ENCODE measurements at regions not wholly inside any gene's neighbourhood (a gene's known extent, or its start where the extent isn't known, plus 50 kb on each side); places are given as distances from the start of the nearest gene placed in this dataset.

DNA sequence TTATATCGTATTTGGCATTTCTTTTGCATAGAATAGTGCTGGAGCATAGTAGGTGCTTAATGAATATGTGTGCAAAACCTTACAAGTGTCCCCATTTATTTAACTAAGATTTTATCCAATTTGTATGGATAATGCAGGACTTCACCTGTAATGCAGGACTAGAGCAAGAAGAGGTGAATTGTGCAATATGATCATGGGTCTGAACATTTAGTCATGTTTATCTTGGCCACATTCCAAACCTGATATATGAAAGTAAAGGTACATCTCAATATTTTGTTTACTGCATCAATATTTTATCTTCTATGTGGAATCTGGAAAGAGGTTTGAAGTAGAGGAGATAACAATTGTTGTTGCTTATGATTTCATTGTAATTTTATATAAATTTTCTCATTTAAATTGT is 1626.7 kb upstream of the B3GALT2 start:
- no TSS peak for BruUV-seq (replicated peaks)
- ChIA-PET POLR2A (no interaction called here), CTCF (no interaction called here)
- Histone ChIP-seq H3K27ac (ENCODE audit: insufficient read depth, low read depth, low read length) (no peak overlapping the region), H3K9me1 (replicated peaks; ENCODE audit: control insufficient read depth, extremely low read depth, insufficient read depth, low read length) (no peaks in the 10 kb centered on the region), H3K4me2 (ENCODE audit: insufficient read depth, low read length) (no peak overlapping the region), H4K20me1 (replicated peaks; ENCODE audit: control insufficient read depth, extremely low read depth, insufficient read depth, low read length) (no peaks in the 10 kb centered on the region), H3K9me3 (replicated peaks; ENCODE audit: control insufficient read depth, insufficient read depth, low read length) (no peaks in the 10 kb centered on the region), H3K4me3 (replicated peaks in 1 of 3; ENCODE audit: insufficient read depth in 1 of 3, low read depth in 1 of 3, low read length in 3 of 3) (no peak overlapping the region), H2AFZ (ENCODE audit: low read depth, low read length) (no peak overlapping the region), H3K9ac (replicated peaks; ENCODE audit: extremely low read depth, insufficient read depth, low read length) (no peak overlapping the region), H3K36me3 (ENCODE audit: control insufficient read depth in 2 of 2, extremely low read depth in 1 of 2, insufficient read depth in 2 of 2, low read length in 2 of 2) (no peaks in the 10 kb centered on the region), H3K27me3 (ENCODE audit: control insufficient read depth in 2 of 2, insufficient read depth in 2 of 2, low read length in 2 of 2) (no peaks in the 10 kb centered on the region), H3K79me2 (ENCODE audit: control insufficient read depth, insufficient read depth, low read length) (no peaks in the 10 kb centered on the region), H3K4me1 (ENCODE audit: control insufficient read depth, extremely low read depth, insufficient read depth, low read length) (no peaks in the 10 kb centered on the region)
- DNase-seq (ENCODE audit: low read depth, low spot score), result no peak
- no peak for FAIRE-seq
- intact Hi-C loops (cut with micrococcal nuclease), result no loop called here
- TF ChIP-seq GATA2 (IDR thresholded peaks at IDR 0.05; ENCODE audit: insufficient read depth, insufficient read length, low read depth, low read length) (no peak), MYC (IDR thresholded peaks at IDR 0.05; ENCODE audit: low read depth, low read length) (no peak), EZH2 (IDR thresholded peaks at IDR 0.05; ENCODE audit: borderline replicate concordance, low read depth, low read length, severe bottlenecking) (no peak), POLR2AphosphoS5 (IDR thresholded peaks at IDR 0.05; ENCODE audit: insufficient read depth, low read depth, low read length) (no peak), POLR2A (IDR thresholded peaks at IDR 0.05; ENCODE audit: low read depth, low read length) (no peak), JUN (IDR thresholded peaks at IDR 0.05; ENCODE audit: borderline replicate concordance, insufficient read depth, insufficient read length, low read depth) (no peak), FOS (IDR thresholded peaks at IDR 0.05; ENCODE audit: borderline replicate concordance, insufficient read depth, low read length) (no peak)
- TF ChIP-seq, protein P1, sequence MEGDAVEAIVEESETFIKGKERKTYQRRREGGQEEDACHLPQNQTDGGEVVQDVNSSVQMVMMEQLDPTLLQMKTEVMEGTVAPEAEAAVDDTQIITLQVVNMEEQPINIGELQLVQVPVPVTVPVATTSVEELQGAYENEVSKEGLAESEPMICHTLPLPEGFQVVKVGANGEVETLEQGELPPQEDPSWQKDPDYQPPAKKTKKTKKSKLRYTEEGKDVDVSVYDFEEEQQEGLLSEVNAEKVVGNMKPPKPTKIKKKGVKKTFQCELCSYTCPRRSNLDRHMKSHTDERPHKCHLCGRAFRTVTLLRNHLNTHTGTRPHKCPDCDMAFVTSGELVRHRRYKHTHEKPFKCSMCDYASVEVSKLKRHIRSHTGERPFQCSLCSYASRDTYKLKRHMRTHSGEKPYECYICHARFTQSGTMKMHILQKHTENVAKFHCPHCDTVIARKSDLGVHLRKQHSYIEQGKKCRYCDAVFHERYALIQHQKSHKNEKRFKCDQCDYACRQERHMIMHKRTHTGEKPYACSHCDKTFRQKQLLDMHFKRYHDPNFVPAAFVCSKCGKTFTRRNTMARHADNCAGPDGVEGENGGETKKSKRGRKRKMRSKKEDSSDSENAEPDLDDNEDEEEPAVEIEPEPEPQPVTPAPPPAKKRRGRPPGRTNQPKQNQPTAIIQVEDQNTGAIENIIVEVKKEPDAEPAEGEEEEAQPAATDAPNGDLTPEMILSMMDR (IDR thresholded peaks at IDR 0.05; ENCODE audit: extremely low read depth in 1 of 2, insufficient read depth in 1 of 2, low read depth in 1 of 2, low read length in 2 of 2), result no peak
- TF ChIP-seq, protein P2, sequence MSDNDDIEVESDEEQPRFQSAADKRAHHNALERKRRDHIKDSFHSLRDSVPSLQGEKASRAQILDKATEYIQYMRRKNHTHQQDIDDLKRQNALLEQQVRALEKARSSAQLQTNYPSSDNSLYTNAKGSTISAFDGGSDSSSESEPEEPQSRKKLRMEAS (IDR thresholded peaks at IDR 0.05; ENCODE audit: insufficient read depth, insufficient read length), result no peak
- dilution Hi-C loops (cut with MboI; ENCODE audit: extremely low pct_ligation_motif_present, low sequenced_read_pairs), result no loop called here
